Activated naive CD4-positive, alpha-beta T cell treated with anti-CD3 and anti-CD28 coated beads, Interleukin-2, amount 10 ng/mL, durations not matched to agents 7 days and 5 days (primary cell): ENCODE measurements at regions not wholly inside any gene's neighbourhood (a gene's known extent, or its start where the extent isn't known, plus 50 kb on each side); places are given as distances from the start of the nearest gene placed in this dataset.

Source experiments
- CTCF ChIA-PET: fragments of 350-600 bp; sonication (Branson Sonifier 250); formaldehyde crosslinking; loops from one replicate; lab custom pipeline; 2021; ENCODE audit warnings: antibody characterized with exemption; lab: Charles Lee
- DNase-seq: peaks from one replicate; pipeline ENCODE4 v3.0.0-alpha.2; 2020
- H3K27ac Mint-ChIP-seq: one replicate; pipeline ENCODE4 v1.8.0; 2021; ENCODE audit warnings: mild to moderate bottlenecking, moderate library complexity, mixed read lengths
- H3K27me3 Mint-ChIP-seq: one replicate; pipeline ENCODE4 v1.8.0; 2021; ENCODE audit warnings: mild to moderate bottlenecking, mixed read lengths
- H3K36me3 Mint-ChIP-seq: one replicate; pipeline ENCODE4 v1.8.0; 2021; ENCODE audit warnings: mixed read lengths
- H3K4me1 Mint-ChIP-seq: one replicate; pipeline ENCODE4 v1.8.0; 2021; ENCODE audit warnings: mixed read lengths
- H3K4me3 Mint-ChIP-seq: one replicate; pipeline ENCODE4 v1.8.0; 2021; ENCODE audit warnings: mild to moderate bottlenecking, moderate library complexity, mixed read lengths
- H3K9me3 Mint-ChIP-seq: one replicate; pipeline ENCODE4 v1.8.0; 2021; ENCODE audit warnings: mixed read lengths

- no peak overlapping the region for H3K27ac Mint-ChIP-seq
- H3K36me3 Mint-ChIP-seq = no peaks in the 10 kb centered on the region
- no peaks in the 10 kb centered on the region for H3K4me1 Mint-ChIP-seq
- no peak for DNase-seq
- H3K9me3 Mint-ChIP-seq = no peaks in the 10 kb centered on the region
- H3K4me3 Mint-ChIP-seq = no peak overlapping the region
- CTCF ChIA-PET = interaction anchor here (0.6 kb wide), 1 partner anchor 265 kb away, joined by 3 read pairs; no protein-coding TSS in a partner anchor
- peaks cover 11% of the 10 kb centered on the region for H3K27me3 Mint-ChIP-seq
These were observed 71.9 kb downstream of the TNP1 start for GRCh38 chr2:216787851-216788540.

- CTCF ChIA-PET = interaction anchor here (0.5 to 1.1 kb wide), 2 partner anchors 12 to 100 kb away, joined by 3 read pairs; no protein-coding TSS in a partner anchor
- Mint-ChIP-seq H3K4me1 (peaks cover under 1% of the 10 kb centered on the region), H3K9me3 (no peaks in the 10 kb centered on the region), H3K36me3 (no peaks in the 10 kb centered on the region), H3K27ac (no peak overlapping the region), H3K4me3 (no peak overlapping the region), H3K27me3 (peaks cover 7% of the 10 kb centered on the region)
- DNase-seq = no peak
These were observed 73.2 kb downstream of the TNP1 start for GRCh38 chr2:216786676-216787075.

- DNase-seq = no peak
- Mint-ChIP-seq H3K4me1 (peaks cover 7% of the 10 kb centered on the region), H3K4me3 (no peak overlapping the region), H3K36me3 (no peaks in the 10 kb centered on the region), H3K27me3 (peaks cover 7% of the 10 kb centered on the region), H3K9me3 (no peaks in the 10 kb centered on the region), H3K27ac (no peak overlapping the region)
- CTCF ChIA-PET = no interaction called here
These were observed 75.4 kb downstream of the TNP1 start for GRCh38 chr2:216784456-216784855.

- H3K4me3 Mint-ChIP-seq = no peak overlapping the region
- H3K27ac Mint-ChIP-seq = no peak overlapping the region
- no peaks in the 10 kb centered on the region for H3K9me3 Mint-ChIP-seq
- no peaks in the 10 kb centered on the region for H3K36me3 Mint-ChIP-seq
- peaks cover 7% of the 10 kb centered on the region for H3K4me1 Mint-ChIP-seq
- DNase-seq = no peak
- CTCF ChIA-PET = no interaction called here
- H3K27me3 Mint-ChIP-seq = no peaks in the 10 kb centered on the region
These were observed 78.2 kb downstream of the TNP1 start for GRCh38 chr2:216781709-216782108.

GRCh38 chr2:216780843-216781242 lies 79.0 kb downstream of the TNP1 start:
- CTCF ChIA-PET = no interaction called here
- no peak overlapping the region for H3K27ac Mint-ChIP-seq
- H3K4me1 Mint-ChIP-seq = peaks cover 7% of the 10 kb centered on the region
- no peaks in the 10 kb centered on the region for H3K9me3 Mint-ChIP-seq
- H3K36me3 Mint-ChIP-seq = no peaks in the 10 kb centered on the region
- no peak for DNase-seq
- no peaks in the 10 kb centered on the region for H3K27me3 Mint-ChIP-seq
- H3K4me3 Mint-ChIP-seq = no peak overlapping the region

GRCh38 chr2:216777637-216778273 lies 82.1 kb downstream of the TNP1 start:
- Mint-ChIP-seq H3K4me1 (peaks cover 7% of the 10 kb centered on the region), H3K36me3 (no peaks in the 10 kb centered on the region), H3K27me3 (peaks cover 16% of the 10 kb centered on the region), H3K27ac (no peak overlapping the region), H3K4me3 (no peak overlapping the region), H3K9me3 (no peaks in the 10 kb centered on the region)
- peak; percentile 62 for DNase-seq
- CTCF ChIA-PET = interaction anchor here (0.6 to 2.0 kb wide), 6 partner anchors 11 to 1125 kb away, joined by 3 to 4 read pairs (median 3); no protein-coding TSS in a partner anchor

GRCh38 chr2:216776066-216776850 lies 80.9 kb upstream of the IGFBP5 start:
- DNase-seq = no peak
- no peak overlapping the region for H3K4me3 Mint-ChIP-seq
- H3K4me1 Mint-ChIP-seq = peaks cover 6% of the 10 kb centered on the region
- no peak overlapping the region for H3K27ac Mint-ChIP-seq
- CTCF ChIA-PET = interaction anchor here (0.6 to 2.1 kb wide), 7 partner anchors 18 to 937 kb away, joined by 3 to 5 read pairs (median 3); no protein-coding TSS in a partner anchor
- H3K27me3 Mint-ChIP-seq = peaks cover 16% of the 10 kb centered on the region
- no peaks in the 10 kb centered on the region for H3K36me3 Mint-ChIP-seq
- peaks cover 2% of the 10 kb centered on the region for H3K9me3 Mint-ChIP-seq

GRCh38 chr2:216775043-216775453 lies 79.7 kb upstream of the IGFBP5 start:
- Mint-ChIP-seq H3K27me3 (peaks cover 16% of the 10 kb centered on the region), H3K4me1 (no peaks in the 10 kb centered on the region), H3K27ac (no peak overlapping the region), H3K4me3 (no peak overlapping the region), H3K36me3 (no peaks in the 10 kb centered on the region), H3K9me3 (peaks cover 2% of the 10 kb centered on the region)
- CTCF ChIA-PET = interaction anchor here (0.9 to 2.1 kb wide), 4 partner anchors 8 to 369 kb away, joined by 3 to 5 read pairs (median 4); no protein-coding TSS in a partner anchor
- no peak for DNase-seq

- CTCF ChIA-PET = interaction anchor here (0.9 to 2.1 kb wide), 4 partner anchors 8 to 370 kb away, joined by 3 to 5 read pairs (median 4); no protein-coding TSS in a partner anchor
- no peak for DNase-seq
- peaks cover 20% of the 10 kb centered on the region for H3K27me3 Mint-ChIP-seq
- no peaks in the 10 kb centered on the region for H3K36me3 Mint-ChIP-seq
- peaks cover 2% of the 10 kb centered on the region for H3K9me3 Mint-ChIP-seq
- no peak overlapping the region for H3K27ac Mint-ChIP-seq
- no peak overlapping the region for H3K4me3 Mint-ChIP-seq
- no peaks in the 10 kb centered on the region for H3K4me1 Mint-ChIP-seq
These were observed 79.3 kb upstream of the IGFBP5 start for GRCh38 chr2:216774620-216775019.

- DNase-seq = no peak
- H3K27me3 Mint-ChIP-seq = peaks cover 24% of the 10 kb centered on the region
- CTCF ChIA-PET = interaction anchor here (0.9 kb wide), 1 partner anchor 13 kb away, joined by 3 read pairs; no protein-coding TSS in a partner anchor
- no peak overlapping the region for H3K4me3 Mint-ChIP-seq
- H3K36me3 Mint-ChIP-seq = no peaks in the 10 kb centered on the region
- peaks cover 2% of the 10 kb centered on the region for H3K9me3 Mint-ChIP-seq
- H3K4me1 Mint-ChIP-seq = no peaks in the 10 kb centered on the region
- H3K27ac Mint-ChIP-seq = no peak overlapping the region
These were observed 78.8 kb upstream of the IGFBP5 start for GRCh38 chr2:216774180-216774579.

GRCh38 chr2:216773072-216773471 lies 77.7 kb upstream of the IGFBP5 start:
- Mint-ChIP-seq H3K9me3 (peaks cover 2% of the 10 kb centered on the region), H3K27ac (no peak overlapping the region), H3K36me3 (no peaks in the 10 kb centered on the region), H3K4me1 (no peaks in the 10 kb centered on the region), H3K4me3 (no peak overlapping the region), H3K27me3 (peaks cover 30% of the 10 kb centered on the region)
- no peak for DNase-seq
- CTCF ChIA-PET = no interaction called here

- CTCF ChIA-PET = no interaction called here
- DNase-seq = no peak
- H3K36me3 Mint-ChIP-seq = no peaks in the 10 kb centered on the region
- H3K27ac Mint-ChIP-seq = no peak overlapping the region
- H3K9me3 Mint-ChIP-seq = peaks cover 2% of the 10 kb centered on the region
- no peak overlapping the region for H3K4me3 Mint-ChIP-seq
- no peaks in the 10 kb centered on the region for H3K4me1 Mint-ChIP-seq
- H3K27me3 Mint-ChIP-seq = peaks cover 41% of the 10 kb centered on the region
These were observed 75.4 kb upstream of the IGFBP5 start for GRCh38 chr2:216770717-216771116.

GRCh38 chr2:216770050-216770449 lies 74.7 kb upstream of the IGFBP5 start:
- H3K9me3 Mint-ChIP-seq = peaks cover 2% of the 10 kb centered on the region
- DNase-seq = no peak
- CTCF ChIA-PET = no interaction called here
- H3K4me3 Mint-ChIP-seq = no peak overlapping the region
- no peak overlapping the region for H3K27ac Mint-ChIP-seq
- peaks cover 44% of the 10 kb centered on the region for H3K27me3 Mint-ChIP-seq
- H3K4me1 Mint-ChIP-seq = no peaks in the 10 kb centered on the region
- no peaks in the 10 kb centered on the region for H3K36me3 Mint-ChIP-seq

GRCh38 chr2:216769626-216770025 lies 74.3 kb upstream of the IGFBP5 start:
- H3K4me3 Mint-ChIP-seq = no peak overlapping the region
- H3K27me3 Mint-ChIP-seq = peaks cover 41% of the 10 kb centered on the region
- CTCF ChIA-PET = no interaction called here
- H3K36me3 Mint-ChIP-seq = no peaks in the 10 kb centered on the region
- H3K27ac Mint-ChIP-seq = no peak overlapping the region
- H3K9me3 Mint-ChIP-seq = peaks cover 2% of the 10 kb centered on the region
- no peaks in the 10 kb centered on the region for H3K4me1 Mint-ChIP-seq
- DNase-seq = no peak
